GM12878 (cell line): ENCODE measurements at regions not wholly inside any gene's neighbourhood (a gene's known extent, or its start where the extent isn't known, plus 50 kb on each side); places are given as distances from the start of the nearest gene placed in this dataset.

Experiments used
- ATAC-seq: fragments of 200-7000 bp; cut with Tn5 transposase; 3 replicates; pipeline ENCODE4 v1.9.1; 2020; ENCODE audit warnings: mild to moderate bottlenecking, moderate library complexity
- BruUV-seq: library from RNA; stranded (reverse); fragments of 400-500 nt; replicated peaks from 2 replicates; lab custom pipeline; 2021; lab: Mats Ljungman, UMichigan
- CTCF ChIA-PET: fragments of 300-600 bp; sonication (Branson Sonifier 250); formaldehyde crosslinking; extraction: SDS; loops from one replicate; lab custom pipeline; 2021; ENCODE audit warnings: inconsistent platforms; lab: Yijun Ruan, JAX
- POLR2A ChIA-PET: fragments of 350-600 bp; formaldehyde crosslinking; extraction: SDS; loops from one replicate; lab custom pipeline; 2021; ENCODE audit warnings: inconsistent platforms; lab: Charles Lee
- RAD21 ChIA-PET: fragments of 300-600 bp; sonication (Branson Sonifier 250); formaldehyde crosslinking; loops from one replicate; lab custom pipeline; 2023; ENCODE audit warnings: antibody characterized with exemption; ENCODE audit not compliant: unreplicated experiment; lab: Charles Lee
- SMC1A ChIA-PET: fragments of 300-600 bp; sonication (Branson Sonifier 250); formaldehyde crosslinking; loops from one replicate; lab custom pipeline; 2023; ENCODE audit not compliant: unreplicated experiment, uncharacterized antibody; lab: Charles Lee
- DNase-seq: peaks from one replicate; pipeline ENCODE4 v3.0.0-alpha.2; 2011; ENCODE audit warnings: low read depth, low spot score
- FAIRE-seq: peaks from 3 replicates; lab custom pipeline; 2011; peaks lifted over from hg19 to GRCh38; lab: Jason Lieb, UNC
- H2AFZ ChIP-seq: 2 replicates; pipeline ENCODE4 v1.6.0; 2011; ENCODE audit warnings: low read depth, low read length, control low read depth; ENCODE audit not compliant: control insufficient read depth
- H3K27ac ChIP-seq: 2 replicates; pipeline ENCODE4 v1.5.1; 2011; ENCODE audit warnings: control low read depth; ENCODE audit not compliant: control insufficient read depth, insufficient read depth
- H3K27me3 ChIP-seq, 2 experiments: replicated peaks in 1 of 2; 2 replicates each; pipeline versions ENCODE4 v1.6.0 to v1.6.1; 2011; ENCODE audit warnings: low read length in 1 of 2; ENCODE audit not compliant: control insufficient read depth in 2 of 2, insufficient read depth in 2 of 2
- H3K36me3 ChIP-seq, 2 experiments: 2 replicates each; pipeline ENCODE4 v1.5.1; 2011; ENCODE audit warnings: low read length in 1 of 2; ENCODE audit not compliant: control insufficient read depth in 2 of 2, insufficient read depth in 2 of 2
- H3K4me1 ChIP-seq: 2 replicates; pipeline ENCODE4 v1.6.1; 2011; ENCODE audit warnings: mild to moderate bottlenecking, low read length, moderate library complexity, mixed read lengths; ENCODE audit not compliant: control insufficient read depth, insufficient read depth
- H3K4me2 ChIP-seq: 2 replicates; pipeline ENCODE4 v1.6.0; 2011; ENCODE audit warnings: control low read depth; ENCODE audit not compliant: control insufficient read depth, insufficient read depth
- H3K4me3 ChIP-seq: fragments of 200-600 bp; sonication (generic); 2 replicates; pipeline ENCODE4 v1.5.1; 2016
- H3K79me2 ChIP-seq: 2 replicates; pipeline ENCODE4 v1.6.0; 2011; ENCODE audit warnings: low read length; ENCODE audit not compliant: control insufficient read depth, insufficient read depth
- H3K9ac ChIP-seq: 2 replicates; pipeline ENCODE4 v1.8.0; 2011; ENCODE audit warnings: low read length, control low read depth, mixed read lengths; ENCODE audit not compliant: control insufficient read depth, insufficient read depth
- H3K9me3 ChIP-seq: replicated peaks from 3 replicates; pipeline ENCODE4 v1.5.1; 2011; ENCODE audit warnings: mild to moderate bottlenecking, low read length; ENCODE audit not compliant: control insufficient read depth, insufficient read depth
- H4K20me1 ChIP-seq: 2 replicates; pipeline ENCODE4 v1.6.0; 2011; ENCODE audit not compliant: control insufficient read depth, insufficient read depth
- NR2F1 ChIP-seq: fragments of 450-650 bp; conservative IDR thresholded peaks from 2 replicates; pipeline ENCODE4 v1.6.1; 2017; ENCODE audit warnings: mild to moderate bottlenecking
- RCOR1 ChIP-seq: conservative IDR thresholded peaks from 2 replicates; pipeline ENCODE4 v1.6.1; 2012; ENCODE audit warnings: low read depth, low read length, improper control_type of control experiment
- YBX1 ChIP-seq: fragments of 450-650 bp; IDR thresholded peaks from 2 replicates; pipeline ENCODE4 v1.6.1; 2016; ENCODE audit warnings: antibody characterized with exemption
- WGBS: methylation state at CpG from one replicate; pipeline ENCODE4 v1.1.6; 2016; ENCODE audit warnings: low lambda C conversion rate; ENCODE audit not compliant: insufficient replicate concordance, insufficient coverage; ENCODE audit errors: missing lambda C conversion rate; 5-methylcytosine and 5-hydroxymethylcytosine counted together
- in situ Hi-C: fragments of 300-500 bp; cut with MboI; formaldehyde crosslinking; loops from 9 replicates; pipeline ENCODE4 v1.14.3; 2018; ENCODE audit warnings: mixed read lengths
- intact Hi-C: fragments of 100-400 bp; cut with micrococcal nuclease; formaldehyde crosslinking; loops from one replicate; pipeline ENCODE4 v1.14.2; 2022; ENCODE audit not compliant: unreplicated experiment

GRCh38 chr16:5851393-5851982, 753.9 kb upstream of the EEF2KMT start:
- SMC1A ChIA-PET, result no interaction called here
- Histone ChIP-seq H3K9ac (no peak overlapping the region), H4K20me1 (no peaks in the 10 kb centered on the region), H3K4me3 (no peak overlapping the region), H3K9me3 (no peaks in the 10 kb centered on the region; the same call in 2 of the 3 replicates), H3K4me2 (no peak overlapping the region), H3K4me1 (no peaks in the 10 kb centered on the region), H3K27me3 (no peaks in the 10 kb centered on the region), H3K27ac (no peak overlapping the region), H2AFZ (no peak overlapping the region), H3K79me2 (no peaks in the 10 kb centered on the region), H3K36me3 (no peaks in the 10 kb centered on the region)
- POLR2A ChIA-PET, result no interaction called here
- in situ Hi-C loops (no loop called here), intact Hi-C loops (no loop called here)
- TF ChIP-seq NR2F1, result 0 out of 2 replicates have a peak, but pooled peaks have one; percentile 17
- no peak for TF ChIP-seq YBX1
- RAD21 ChIA-PET, result no interaction called here
- CTCF ChIA-PET, result no interaction called here
- BruUV-seq, result no TSS peak
- no peak for DNase-seq
- WGBS, result 27% methylated on average over 13 of the region's 13 CpGs
- no peak for FAIRE-seq
- ATAC-seq, result no peak

DNA sequence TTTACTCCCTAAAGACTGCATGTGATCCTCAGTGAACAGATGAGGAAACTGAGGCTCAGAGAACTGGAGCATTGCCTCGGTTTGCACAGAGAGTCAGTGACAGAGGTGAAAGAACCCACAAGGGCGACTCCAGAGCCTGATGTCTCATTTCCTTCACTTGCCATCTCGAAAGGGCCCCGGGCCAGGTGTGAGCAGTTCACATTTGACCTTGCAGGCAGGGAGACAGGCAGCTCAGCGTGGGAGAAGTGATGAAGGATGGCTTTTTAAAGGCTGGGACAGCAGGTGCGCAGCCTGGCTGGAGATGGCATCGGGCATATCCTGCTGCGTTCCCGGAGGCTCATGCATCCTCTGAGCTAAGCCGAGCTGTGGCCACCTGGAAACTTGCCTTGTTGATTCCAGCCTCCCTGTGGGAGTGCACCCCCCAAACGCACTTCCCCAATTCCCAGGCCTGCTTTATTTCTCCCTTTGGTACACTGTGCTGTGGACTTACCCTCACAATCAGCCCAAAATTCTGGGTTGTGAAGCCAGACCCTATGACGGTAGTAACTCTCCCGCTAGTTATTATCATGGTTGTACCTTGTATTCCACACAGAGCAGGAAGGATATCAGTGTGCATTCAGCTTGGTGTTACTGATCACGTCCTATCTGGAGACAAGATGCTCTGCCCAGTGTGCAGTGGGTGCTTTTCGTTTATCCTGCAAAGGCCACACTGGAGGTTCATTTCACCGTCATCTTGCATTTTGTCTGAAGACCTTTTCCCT, 753.2 kb upstream of the EEF2KMT start:
- Histone ChIP-seq H3K79me2 (no peaks in the 10 kb centered on the region), H3K27me3 (no peaks in the 10 kb centered on the region), H3K27ac (no peak overlapping the region), H3K4me2 (no peak overlapping the region), H3K4me1 (no peaks in the 10 kb centered on the region), H3K9me3 (no peaks in the 10 kb centered on the region; the same call in 2 of the 3 replicates), H3K9ac (no peak overlapping the region), H4K20me1 (no peaks in the 10 kb centered on the region), H3K36me3 (no peaks in the 10 kb centered on the region), H3K4me3 (no peak overlapping the region), H2AFZ (no peak overlapping the region)
- in situ Hi-C loops (no loop called here), intact Hi-C loops (no loop called here)
- no TSS peak for BruUV-seq
- ChIA-PET RAD21 (no interaction called here), CTCF (no interaction called here), POLR2A (no interaction called here), SMC1A (no interaction called here)
- ATAC-seq (no peak), DNase-seq (no peak), FAIRE-seq (no peak)
- WGBS, result 46% methylated on average over 16 of the region's 16 CpGs
- TF ChIP-seq RCOR1 (no peak), YBX1 (no peak)
